HuH-7.5 (cell line): ENCODE measurements at regions not wholly inside any gene's neighbourhood (a gene's known extent, or its start where the extent isn't known, plus 50 kb on each side); places are given as distances from the start of the nearest gene placed in this dataset.
"Not testable (repeated sequence)": the region's sequence is repeated elsewhere in the genome, so short reads cannot be mapped to it uniquely, and the experiment has no call there.

Experiments used
- DNase-seq: peaks from one replicate; pipeline ENCODE4 v3.0.0; 2011; ENCODE audit warnings: low spot score

DNA sequence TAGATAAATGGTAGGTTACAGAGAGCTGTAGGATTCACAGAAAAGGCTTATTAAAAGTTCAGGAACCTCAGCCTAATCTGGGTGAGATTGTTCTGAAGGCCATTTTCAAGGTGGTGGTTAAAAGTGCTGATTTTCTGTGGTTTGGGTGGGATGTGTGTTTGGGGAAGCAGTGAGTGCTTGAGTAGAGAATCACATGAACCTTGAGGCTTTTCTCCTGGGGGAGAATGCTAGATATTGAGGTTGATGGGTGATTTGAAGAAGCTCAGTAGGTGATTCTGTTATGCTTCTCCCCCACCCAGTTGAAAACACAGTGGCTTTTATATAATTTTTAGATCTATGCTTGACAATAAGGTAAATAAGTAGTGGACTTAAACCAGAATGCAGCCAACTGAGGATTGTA lies 420.9 kb downstream of the PCNX1 start:
- DNase-seq: no peak

DNA sequence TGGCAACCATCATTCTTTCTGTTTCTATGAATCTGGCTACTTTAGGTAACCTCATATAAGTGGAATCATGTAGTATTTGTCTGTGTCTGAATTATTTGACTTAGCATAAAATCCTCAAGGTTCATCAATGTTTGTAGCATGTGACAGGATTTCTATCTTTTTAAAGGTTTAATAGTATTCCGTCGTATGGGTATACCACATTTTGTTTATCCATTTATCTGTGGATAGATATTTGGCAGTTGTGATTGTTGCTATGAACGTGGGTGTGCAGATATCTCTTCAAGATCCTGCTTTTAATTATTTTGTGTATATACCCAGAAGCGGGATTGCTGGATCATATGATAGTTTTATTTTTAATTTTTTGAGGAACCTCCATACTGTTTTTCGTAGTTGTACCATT lies 421.7 kb downstream of the PCNX1 start:
- no peak for DNase-seq

DNA sequence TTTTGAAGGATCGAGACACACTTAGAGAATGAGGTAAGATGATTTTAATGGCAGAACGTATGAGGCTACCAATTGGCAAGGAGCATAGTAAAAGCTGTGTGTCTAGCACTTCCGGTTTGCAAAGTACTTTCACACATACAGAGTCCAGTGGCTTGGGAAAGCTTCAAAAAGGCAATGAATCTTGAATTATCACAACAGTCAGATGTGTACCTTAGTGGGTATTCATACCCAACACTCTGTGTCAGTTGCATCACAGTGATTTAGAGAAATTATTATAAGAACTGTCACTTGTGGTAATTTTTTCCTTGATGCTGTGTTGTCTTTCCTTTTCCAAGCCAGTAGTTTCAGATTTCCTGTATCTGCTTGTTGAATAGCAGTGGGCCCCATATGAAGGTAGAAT lies 424.1 kb downstream of the PCNX1 start:
- DNase-seq: no peak

GRCh38 chr14:71332476-71332875 lies 425.2 kb downstream of the PCNX1 start:
- no peak for DNase-seq

- no peak for DNase-seq
These were observed 426.4 kb downstream of the PCNX1 start for GRCh38 chr14:71333705-71334104.

DNA sequence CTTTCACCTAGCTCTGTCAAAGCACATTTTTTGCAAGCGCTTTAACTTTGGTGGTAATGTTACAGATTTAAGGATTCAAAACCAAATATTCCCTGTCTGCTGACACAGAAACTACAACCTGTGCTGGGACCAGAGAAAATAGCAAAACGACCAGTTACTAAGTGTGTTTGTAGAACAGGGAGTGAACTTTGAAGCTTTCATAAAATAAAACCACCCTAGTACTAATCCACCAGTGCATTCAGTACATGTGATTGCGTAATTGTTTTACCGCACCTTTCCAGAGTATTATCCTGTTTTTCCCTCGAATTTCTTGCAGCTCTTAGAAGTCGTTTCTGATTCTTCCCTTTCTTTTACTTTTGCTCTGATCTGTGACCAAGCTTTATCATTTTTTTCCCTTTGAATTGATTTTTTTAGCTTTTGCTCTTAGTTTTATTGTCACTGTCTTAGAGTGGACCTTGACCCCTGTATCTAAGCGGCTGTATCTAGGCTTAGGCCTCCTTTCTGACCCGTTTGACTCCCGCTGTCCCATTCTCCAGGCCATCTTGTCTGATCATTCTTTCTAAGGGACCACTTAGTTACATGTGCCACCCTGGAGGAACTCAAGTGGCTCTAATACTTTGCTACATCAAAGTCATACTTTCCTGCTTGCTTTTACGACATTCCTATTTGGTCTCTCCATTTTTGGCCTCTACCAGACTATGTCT lies 429.4 kb downstream of the PCNX1 start:
- DNase-seq: no peak

DNA sequence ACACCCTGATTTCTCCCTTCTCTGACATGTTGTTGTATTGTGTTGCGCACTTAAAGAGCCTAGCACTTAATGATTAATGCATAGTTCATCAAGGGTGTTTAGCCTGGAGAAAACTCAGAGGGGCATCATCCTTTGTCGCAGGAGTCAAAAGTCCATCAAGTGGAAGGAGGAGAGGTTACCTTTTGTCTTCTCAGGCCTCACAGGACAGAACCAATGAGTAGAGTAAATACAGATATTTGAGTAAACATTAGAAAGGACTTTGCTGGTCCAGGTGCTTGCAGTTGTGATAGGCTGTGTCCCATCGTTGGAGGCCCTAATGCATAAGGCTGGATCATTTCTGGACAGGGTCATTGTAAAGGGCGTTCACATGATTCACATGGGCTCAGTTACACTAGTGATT lies 430.9 kb downstream of the PCNX1 start:
- DNase-seq: no peak

GRCh38 chr14:71339650-71340415 lies 432.6 kb downstream of the PCNX1 start:
- DNase-seq: no peak

DNA sequence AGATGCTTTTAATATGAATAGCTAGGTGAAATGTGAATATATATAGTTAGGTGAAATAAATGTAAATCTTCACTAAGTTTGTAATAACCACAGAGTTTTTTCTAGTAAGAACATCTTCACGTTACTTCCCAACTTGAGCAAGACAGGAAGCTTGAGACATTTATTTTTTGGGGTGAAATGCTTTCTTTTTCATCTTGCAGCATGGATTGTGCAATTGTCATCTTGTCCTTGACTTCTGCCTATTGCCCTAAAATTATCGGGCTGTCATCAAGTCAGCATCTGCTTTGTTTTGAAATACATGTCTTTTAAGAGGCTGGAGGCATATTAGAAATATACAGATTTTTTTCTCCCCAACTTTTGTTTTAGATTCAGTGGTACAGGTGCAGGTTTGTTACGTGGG lies 433.9 kb downstream of the PCNX1 start:
- DNase-seq: no peak

- DNase-seq: no peak
These were observed 436.5 kb downstream of the PCNX1 start for GRCh38 chr14:71343724-71344123.

DNA sequence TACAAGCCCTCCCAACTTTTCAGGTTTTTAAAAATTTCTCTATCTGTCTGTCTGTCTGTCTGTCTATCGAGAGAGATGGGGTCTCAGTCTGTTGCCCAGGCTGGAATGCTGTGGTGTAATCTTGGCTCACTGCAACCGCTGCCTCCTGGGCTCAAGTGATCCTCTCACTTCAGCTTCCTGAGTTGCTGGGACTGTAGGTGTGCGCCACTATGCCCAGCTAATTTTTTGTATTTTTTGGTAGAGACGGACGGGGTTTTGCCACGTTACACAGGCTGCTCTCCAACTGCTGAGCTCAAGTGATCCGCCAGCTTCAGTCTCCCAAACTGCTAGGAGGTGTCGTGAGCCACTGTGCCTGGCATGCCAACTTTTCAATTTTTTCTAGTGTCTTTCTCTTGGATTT lies 437.2 kb downstream of the PCNX1 start:
- DNase-seq: no peak

GRCh38 chr14:71346685-71347084 lies 439.4 kb downstream of the PCNX1 start:
- DNase-seq: no peak

DNA sequence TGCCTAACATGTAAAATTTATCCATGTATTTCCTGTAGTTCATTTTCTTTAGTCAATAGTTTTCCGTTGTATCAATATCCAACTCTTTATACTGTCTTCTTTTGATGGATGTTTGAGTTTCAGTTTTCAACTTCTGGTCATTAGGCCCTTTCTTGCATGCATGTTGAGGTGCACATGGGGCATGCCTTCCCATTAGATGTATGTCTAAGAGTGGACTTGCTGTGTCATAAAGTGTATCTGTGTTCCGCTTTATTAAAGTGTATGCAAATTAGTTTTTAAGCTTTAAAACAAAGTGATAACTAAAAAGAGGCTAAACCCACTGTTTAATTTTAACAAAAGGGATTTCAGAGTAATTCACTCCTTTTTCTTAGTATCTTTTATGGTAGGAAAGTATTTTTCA lies 441.1 kb downstream of the PCNX1 start:
- no peak for DNase-seq

- DNase-seq: no peak
These were observed 441.6 kb downstream of the PCNX1 start for GRCh38 chr14:71348817-71349216.

DNA sequence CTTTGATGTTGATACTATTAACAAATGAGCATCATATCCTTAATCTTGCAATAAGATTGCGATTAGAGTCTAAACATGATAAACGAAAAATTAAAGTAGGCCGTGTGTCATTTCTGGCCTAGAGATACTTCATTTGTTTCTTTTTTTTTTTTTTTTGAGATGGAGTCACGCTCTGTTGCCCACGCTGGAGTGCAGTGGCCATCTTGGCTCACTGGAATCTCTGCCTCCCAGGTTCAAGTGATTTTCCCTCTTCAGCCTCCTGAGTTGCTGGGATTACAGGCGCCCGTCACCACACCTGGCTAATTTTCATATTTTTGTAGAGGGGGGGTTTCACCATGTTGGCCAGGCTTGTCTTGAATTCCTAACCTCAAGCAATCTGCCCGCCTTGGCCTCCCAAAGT lies 446.9 kb downstream of the PCNX1 start:
- DNase-seq: no peak

- DNase-seq: no peak
These were observed 447.5 kb downstream of the PCNX1 start for GRCh38 chr14:71354801-71355200.

- no peak for DNase-seq
These were observed 448.3 kb downstream of the PCNX1 start for GRCh38 chr14:71355324-71356201.

DNA sequence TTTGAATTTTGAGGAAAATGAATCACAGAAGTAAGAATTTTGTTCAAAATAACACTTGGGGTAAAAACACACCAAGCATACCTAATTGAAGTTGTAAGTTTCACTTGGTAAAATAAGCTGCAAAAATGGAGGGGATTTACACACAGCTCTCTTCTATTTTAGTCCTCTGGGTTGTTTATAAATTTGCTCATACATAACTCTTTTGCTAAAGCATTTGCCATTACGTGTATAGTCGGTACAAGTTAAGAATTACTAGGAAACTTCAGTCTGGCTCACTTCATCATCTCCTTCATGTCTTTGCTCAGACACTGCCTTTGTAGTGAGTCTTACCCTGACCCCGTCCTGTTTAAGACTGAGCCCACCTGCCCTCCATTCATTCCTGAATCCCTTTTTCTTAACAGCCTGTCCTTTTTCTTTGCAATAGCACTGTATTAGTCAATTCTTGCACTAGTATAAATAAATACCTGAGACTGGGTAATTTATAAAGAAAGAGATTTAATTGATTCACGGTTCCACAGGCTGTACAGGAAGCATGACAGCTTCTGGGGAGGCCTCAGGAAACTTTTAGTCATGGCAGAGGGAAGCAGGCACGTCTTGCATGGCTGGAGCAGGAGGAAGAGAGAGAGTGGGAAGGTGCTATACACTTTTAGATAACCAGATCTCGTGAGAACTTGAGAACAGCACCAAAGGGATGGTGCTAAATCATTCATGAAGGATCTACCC lies 451.1 kb downstream of the PCNX1 start:
- DNase-seq: no peak

- DNase-seq: not testable (repeated sequence)
These were observed 451.7 kb downstream of the PCNX1 start for GRCh38 chr14:71358932-71359421.

GRCh38 chr14:71359823-71360222 lies 452.6 kb downstream of the PCNX1 start:
- no peak for DNase-seq

- peak; percentile 13 for DNase-seq
These were observed 454.1 kb downstream of the PCNX1 start for GRCh38 chr14:71361336-71361735.

DNA sequence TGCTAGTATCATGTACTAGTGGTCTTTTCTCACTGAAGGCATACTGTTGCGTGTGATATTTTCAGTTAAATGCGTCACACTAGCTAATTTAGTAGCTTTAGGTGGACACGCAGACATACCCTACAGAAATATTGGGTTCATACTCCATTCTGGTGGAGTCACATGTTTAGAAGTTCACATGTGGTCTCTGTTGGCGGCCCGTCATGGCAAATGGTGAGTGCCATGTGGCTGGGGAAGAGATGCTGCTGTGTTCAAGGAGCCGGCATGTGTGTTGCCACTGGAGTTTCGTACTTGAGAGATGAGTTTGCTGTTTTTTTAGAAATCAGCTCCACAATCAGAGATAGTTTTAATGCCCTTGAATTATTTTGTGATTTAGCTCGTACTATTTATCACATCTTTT lies 454.6 kb downstream of the PCNX1 start:
- no peak for DNase-seq
